Heart left ventricle (tissue), 16 donors: ENCODE measurements at regions not wholly inside any gene's neighbourhood (a gene's known extent, or its start where the extent isn't known, plus 50 kb on each side); places are given as distances from the start of the nearest gene placed in this dataset.
"Not testable (repeated sequence)": the region's sequence is repeated elsewhere in the genome, so short reads cannot be mapped to it uniquely, and the experiment has no call there.

Source experiments
- ATAC-seq, 4 donors: fragments of 200-7000 bp; cut with Tn5 transposase; one replicate each; pipeline ENCODE4 v1.9.1; 2020 to 2022; ENCODE audit warnings: moderate library complexity in 4 of 4, mild to moderate bottlenecking in 3 of 4, moderate number of reproducible peaks in 1 of 4
- DNase-seq, 5 donors: peaks; one replicate each; pipeline ENCODE4 v3.0.0-alpha.2; 2020
- H3K27ac ChIP-seq, 12 donors: fragments of 200-600 bp; sonication (generic) in 4 of 12; one replicate each; pipeline versions ENCODE4 v1.5.0 to v1.8.0; 2016 to 2022; ENCODE audit warnings: mild to moderate bottlenecking in 2 of 12
- H3K27me3 ChIP-seq, 9 donors: fragments of 200-600 bp; sonication (generic) in 2 of 9; one replicate each; pipeline versions ENCODE4 v1.5.1 to v1.8.0; 2016 to 2022; ENCODE audit warnings: mild to moderate bottlenecking in 3 of 9
- H3K36me3 ChIP-seq, 9 donors: fragments of 200-600 bp; sonication (generic) in 2 of 9; one replicate each; pipeline versions ENCODE4 v1.5.0 to v1.8.0; 2018 to 2022; ENCODE audit warnings: mild to moderate bottlenecking in 2 of 9
- H3K4me1 ChIP-seq, 12 donors: fragments of 200-600 bp; sonication (generic) in 4 of 12; one replicate each; pipeline versions ENCODE4 v1.5.0 to v1.8.0; 2016 to 2022; ENCODE audit warnings: mild to moderate bottlenecking in 3 of 12
- H3K4me3 ChIP-seq, 12 donors: fragments of 200-600 bp; sonication (generic) in 4 of 12; one replicate each; pipeline versions ENCODE4 v1.5.0 to v1.8.0; 2017 to 2022; ENCODE audit warnings: mild to moderate bottlenecking in 9 of 12, moderate library complexity in 4 of 12
- H3K9me3 ChIP-seq, 12 donors: fragments of 200-600 bp; sonication (generic) in 4 of 12; one replicate each; pipeline versions ENCODE4 v1.5.0 to v1.8.0; 2016 to 2022; ENCODE audit warnings: mild to moderate bottlenecking in 1 of 12
- CTCF ChIP-seq, 12 donors: fragments of 200-600 bp; sonication (generic) in 4 of 12; IDR thresholded peaks; one replicate each; pipeline versions ENCODE4 v1.5.0 to v1.8.0; 2018 to 2022; ENCODE audit warnings: antibody characterized with exemption in 12 of 12, mild to moderate bottlenecking in 5 of 12
- POLR2A ChIP-seq, 2 donors: fragments of 450-650 bp; IDR thresholded peaks; one replicate each; pipeline ENCODE4 v1.6.1; 2017; ENCODE audit warnings: antibody characterized with exemption in 2 of 2, mild to moderate bottlenecking in 2 of 2, moderate library complexity in 2 of 2
- WGBS, 4 donors: extraction: QIAGEN DNeasy Blood & Tissue Kit in 2 of 4; methylation state at CpG; one replicate each; pipeline versions ENCODE4 v1.1.5 to v1.1.7; 2013 to 2018; 5-methylcytosine and 5-hydroxymethylcytosine counted together
- intact Hi-C, 10 donors: fragments of 100-400 bp; cut with DNase I; formaldehyde crosslinking; loops; one replicate each; pipeline versions ENCODE4 v1.11.1 to v1.14.2; 2022
- donor health status: ischemic (EF 13 %, LVEDD 7.1; RV severe dilation, severe dysfunction).
- donor health status: healthy with polysubstance abuse.
- donor health status: DM: no; HTN: yes; CAD: no.
- donor health status: DM: no; HTN: no; CAD: no.
- donor health status: ischemic (EF 25% LVEDD 6.9; RV normal size, moderate dysfunction).
- donor health status: ischemic (EF 25% LVEDD 5.7; RV mildly dilated, moderate dysfunction).
- donor health status: healthy.
- donor health status: DM: yes; HTN: yes; CAD: no.
- donor health status: ischemic (EF 35%, LVEDD 5.7; RV mildly dilated, moderate dysfunction).
- donor health status: nonischemic (EF 11% LVEDD 7.7; RV severe dilation, severe dysfunction).
- donor health status: DM: yes; HTN: yes; CAD: no.
- donor health status: PGD.
- donor health status: ischemic (EF 29% LVEDD 5.4; RV normal size, mild dysfunction).
- donor health status: nonischemic (EF 23%, LVEDD 6.1; RV moderate dilation, normal function).

GRCh38 chr6:43927532-43928210, 157.7 kb downstream of the VEGFA start:
- peaks cover 0 to 19% (median 0%) of the 10 kb centered on the region in 12 donors for H3K4me1 ChIP-seq
- TF ChIP-seq POLR2A (IDR thresholded peaks at IDR 0.05), result no peak
- TF ChIP-seq CTCF (IDR thresholded peaks at IDR 0.05), result no peak
- H3K27ac ChIP-seq, result no peak overlapping the region
- no peaks in the 10 kb centered on the region for H3K9me3 ChIP-seq
- no peak overlapping the region for H3K4me3 ChIP-seq
- 64 to 70% (median 68%) methylated on average over 4 of the region's 4 CpGs for WGBS, 4 donors
- DNase-seq (no peak), ATAC-seq (peak in 1 of 4 donors; percentile 35)
- no peaks in the 10 kb centered on the region for H3K36me3 ChIP-seq
- no peaks in the 10 kb centered on the region for H3K27me3 ChIP-seq
- intact Hi-C loops, result no loop called here

GRCh38 chr6:43926634-43927531, 156.9 kb downstream of the VEGFA start:
- Histone ChIP-seq H3K4me1 (peaks cover 0 to 19% (median 0%) of the 10 kb centered on the region in 12 donors), H3K36me3 (no peaks in the 10 kb centered on the region), H3K9me3 (no peaks in the 10 kb centered on the region), H3K4me3 (no peak overlapping the region), H3K27ac (no peak overlapping the region), H3K27me3 (no peaks in the 10 kb centered on the region)
- TF ChIP-seq POLR2A (IDR thresholded peaks at IDR 0.05), result no peak
- intact Hi-C loops, result no loop called here
- DNase-seq (no peak), ATAC-seq (peak in 3 of 4 donors; percentile 57 to 84 (median 80))
- 66 to 78% (median 72%) methylated on average over 17 of the region's 17 CpGs for WGBS, 4 donors

GRCh38 chr6:43925636-43926139, 155.7 kb downstream of the VEGFA start:
- peaks cover 0 to 19% (median 0%) of the 10 kb centered on the region in 12 donors for H3K4me1 ChIP-seq
- intact Hi-C loops, H3K27ac ChIP-seq, H3K9me3 ChIP-seq, H3K27me3 ChIP-seq, DNase-seq, ATAC-seq, H3K4me3 ChIP-seq, H3K36me3 ChIP-seq: not testable (repeated sequence)
- WGBS, 4 donors, result 94 to 98% (median 96%) methylated on average over 7 of the region's 7 CpGs

GRCh38 chr6:43924222-43924702, 154.3 kb downstream of the VEGFA start:
- H3K27ac ChIP-seq, result no peak overlapping the region
- ATAC-seq, result no peak
- WGBS, 4 donors, result 73 to 79% (median 76%) methylated on average over 5 to 12 of the region's 12 CpGs
- H3K4me1 ChIP-seq, result peaks cover 0 to 19% (median 0%) of the 10 kb centered on the region in 12 donors
- no peaks in the 10 kb centered on the region for H3K36me3 ChIP-seq
- intact Hi-C loops, result no loop called here
- TF ChIP-seq CTCF (IDR thresholded peaks at IDR 0.05) (no peak), POLR2A (IDR thresholded peaks at IDR 0.05) (no peak)
- no peak overlapping the region for H3K4me3 ChIP-seq
- no peaks in the 10 kb centered on the region for H3K27me3 ChIP-seq
- H3K9me3 ChIP-seq, result no peaks in the 10 kb centered on the region
- DNase-seq, result no peak
